ENCODE measurements at regions not wholly inside any gene's neighbourhood (a gene's known extent, or its start where the extent isn't known, plus 50 kb on each side); places are given as distances from the start of the nearest gene placed in this dataset.
"Not testable (repeated sequence)": the region's sequence is repeated elsewhere in the genome, so short reads cannot be mapped to it uniquely, and the experiment has no call there.

DNA sequence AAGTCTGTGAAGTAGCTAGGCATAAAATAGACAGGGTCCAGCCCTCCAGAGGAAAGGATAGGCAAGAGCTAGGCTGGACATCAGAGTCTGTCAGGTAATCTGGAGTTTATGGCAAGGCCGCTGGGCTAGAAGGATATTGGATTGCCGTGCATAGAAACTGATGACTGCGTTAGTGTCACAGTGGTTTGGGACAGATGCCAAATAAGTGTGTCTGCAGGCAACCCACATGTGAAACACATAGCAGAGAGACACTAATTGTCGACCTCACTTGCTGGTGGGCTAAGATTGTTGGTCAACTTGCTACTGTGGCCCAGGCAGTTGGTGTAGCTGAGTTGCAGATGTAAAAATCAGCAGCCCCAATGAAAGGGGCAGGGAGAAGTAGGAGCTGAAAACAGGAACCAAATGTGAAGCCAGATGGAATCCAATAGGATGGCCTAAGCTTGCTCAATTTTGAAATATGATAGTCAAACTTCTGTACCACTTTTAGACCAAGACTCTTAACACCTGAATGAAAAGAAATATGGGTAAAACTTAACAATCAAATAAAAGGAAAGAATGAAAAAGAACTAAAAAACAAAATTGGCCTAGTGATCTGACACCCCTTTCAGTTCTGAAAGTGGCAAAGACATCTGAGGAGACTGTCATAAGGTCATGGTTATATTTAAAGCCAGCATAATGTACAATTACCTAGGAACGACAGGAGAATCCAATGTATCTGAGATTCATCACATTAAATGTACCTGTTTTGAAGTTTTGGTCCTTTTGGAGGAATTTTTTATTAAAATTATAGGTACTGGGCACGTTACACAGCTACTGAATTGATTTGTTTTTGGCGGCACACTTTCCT is 243.3 kb upstream of the ACTBL2 start:
- DNase-seq, result no peak

GRCh38 chr5:57724836-57725235 is 242.2 kb upstream of the ACTBL2 start:
- no peak for DNase-seq

DNA sequence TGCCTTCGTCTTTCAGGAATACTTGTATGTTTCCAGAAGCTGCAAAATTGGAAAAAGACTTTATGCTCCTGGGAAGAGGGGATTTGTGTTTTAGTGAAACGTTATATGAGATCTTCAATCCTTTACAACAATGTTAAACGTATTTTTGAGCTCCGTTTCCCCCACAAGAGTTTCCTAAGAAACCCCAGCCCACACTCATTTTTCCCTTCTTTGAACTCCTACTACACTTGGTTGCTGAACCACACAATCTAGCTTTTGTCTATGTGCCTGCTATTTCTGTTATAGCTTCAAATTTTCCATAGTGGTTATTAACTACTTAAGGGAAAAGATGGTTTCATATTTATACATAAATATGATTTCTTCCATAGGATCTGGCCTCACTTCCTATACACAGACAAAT is 238.6 kb upstream of the ACTBL2 start:
- no peak for DNase-seq

DNA sequence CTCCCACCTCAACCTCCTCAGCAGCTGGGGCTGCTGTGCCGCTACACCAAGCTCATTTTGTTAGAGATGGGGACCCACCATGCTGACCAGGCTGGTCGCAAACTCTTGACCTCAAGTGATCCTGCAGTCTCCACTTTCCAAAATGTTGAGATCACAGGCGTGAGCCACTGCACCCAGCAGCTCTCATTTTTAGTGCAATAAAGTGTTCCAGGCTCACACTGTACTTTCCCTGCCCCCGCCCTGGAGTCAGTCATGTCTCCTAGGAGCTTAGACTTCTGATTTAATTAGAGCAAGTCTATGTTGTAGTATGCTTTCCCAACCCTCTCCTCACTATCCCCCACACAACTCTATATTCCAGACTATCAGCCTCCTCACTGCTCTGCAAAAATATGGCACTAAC is 238.0 kb upstream of the ACTBL2 start:
- DNase-seq, result no peak

GRCh38 chr5:57719216-57719615 is 236.6 kb upstream of the ACTBL2 start:
- DNase-seq, result no peak

- no peak for DNase-seq
These were observed 235.5 kb upstream of the ACTBL2 start for GRCh38 chr5:57718155-57718554.

- DNase-seq, result no peak
These were observed 234.9 kb upstream of the ACTBL2 start for GRCh38 chr5:57717555-57717954.

GRCh38 chr5:57716661-57717060 is 234.1 kb upstream of the ACTBL2 start:
- no peak for DNase-seq

DNA sequence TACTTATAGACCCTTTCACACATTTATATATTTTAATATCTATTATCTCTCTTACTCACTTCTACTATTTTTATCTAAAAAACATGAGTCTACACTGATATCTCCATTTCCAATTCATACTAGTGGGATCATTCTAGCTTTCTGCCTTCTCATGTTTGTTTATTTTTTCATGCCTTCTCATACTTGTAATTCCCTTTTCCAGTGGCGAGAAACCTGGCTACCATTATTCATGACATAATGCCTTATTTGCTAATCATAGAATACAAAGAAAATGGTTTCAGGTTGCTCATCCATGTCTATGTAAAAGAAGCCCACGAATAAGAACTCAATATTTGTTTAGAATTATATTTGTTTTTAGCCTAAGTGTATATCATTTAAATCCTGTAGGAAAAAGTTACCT is 232.7 kb upstream of the ACTBL2 start:
- no peak for DNase-seq

GRCh38 chr5:57713535-57713934 is 230.9 kb upstream of the ACTBL2 start:
- not testable (repeated sequence) for DNase-seq

- DNase-seq, result no peak
These were observed 229.3 kb upstream of the ACTBL2 start for GRCh38 chr5:57711946-57712345.

GRCh38 chr5:57711471-57711870 is 228.9 kb upstream of the ACTBL2 start:
- no peak for DNase-seq

GRCh38 chr5:57710126-57710525 is 227.5 kb upstream of the ACTBL2 start:
- DNase-seq, result no peak

GRCh38 chr5:57705769-57706168 is 223.2 kb upstream of the ACTBL2 start:
- DNase-seq, result no peak

GRCh38 chr5:57703721-57704120 is 221.1 kb upstream of the ACTBL2 start:
- DNase-seq, result no peak

DNA sequence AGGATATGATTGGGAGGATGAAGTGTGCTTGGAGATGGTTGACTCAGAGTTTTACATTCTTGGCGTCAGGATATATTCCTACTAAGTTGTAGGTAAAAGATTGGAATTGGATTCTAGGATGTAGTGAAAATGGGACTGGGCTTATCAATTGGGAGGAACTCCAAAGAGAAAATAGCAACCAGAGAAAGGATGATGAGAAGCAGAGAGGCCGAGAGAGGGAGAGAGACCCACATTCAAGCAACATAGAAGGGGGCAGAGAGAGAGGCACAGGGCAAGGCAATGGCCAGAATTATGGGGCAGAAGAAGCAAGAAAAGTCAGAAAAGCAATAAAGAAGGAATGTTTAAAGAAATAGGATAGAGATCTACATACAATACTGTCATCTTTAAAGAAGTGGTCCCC is 217.9 kb upstream of the ACTBL2 start:
- DNase-seq, result no peak

DNA sequence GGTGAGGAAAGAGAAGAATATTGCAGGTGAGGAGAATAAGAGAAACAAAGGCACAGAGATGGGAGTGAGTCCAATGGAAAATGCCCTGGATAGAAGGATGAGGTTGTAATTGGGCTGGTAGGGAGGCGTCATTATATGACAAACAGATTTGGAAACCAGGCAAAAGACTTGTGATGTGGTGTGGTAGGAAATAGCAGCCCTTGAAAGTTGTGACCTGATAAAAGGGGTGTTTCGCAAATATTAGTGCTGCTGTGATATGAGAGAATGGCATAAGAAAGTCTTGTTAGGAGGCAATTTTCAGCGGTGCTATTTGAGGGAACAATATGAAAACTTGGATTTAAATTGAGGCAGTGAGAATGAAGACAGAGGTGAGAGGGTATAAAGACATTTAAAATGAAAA is 217.5 kb upstream of the ACTBL2 start:
- no peak for DNase-seq

DNA sequence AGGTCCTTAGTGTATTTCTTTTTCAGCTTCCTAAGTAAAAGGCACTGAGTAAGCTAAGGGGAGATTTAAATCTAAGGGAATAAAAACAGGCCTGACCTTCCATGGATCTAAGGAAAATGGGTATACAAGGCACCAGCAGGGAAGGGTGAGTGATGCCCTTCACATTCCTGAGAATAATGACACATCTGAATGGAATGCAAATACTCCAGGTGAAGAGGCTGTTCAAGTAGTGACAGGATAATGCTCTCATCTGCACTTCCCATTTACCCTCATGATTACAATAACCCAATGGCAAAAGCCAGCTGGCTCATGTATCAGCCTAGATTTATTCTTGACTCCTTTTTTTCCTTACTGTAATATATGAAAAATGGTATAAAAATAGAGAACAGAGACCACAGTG is 216.2 kb upstream of the ACTBL2 start:
- no peak for DNase-seq

- DNase-seq, result no peak
These were observed 215.5 kb upstream of the ACTBL2 start for GRCh38 chr5:57698086-57698485.

- no peak for DNase-seq
These were observed 214.4 kb upstream of the ACTBL2 start for GRCh38 chr5:57696825-57697570.

DNA sequence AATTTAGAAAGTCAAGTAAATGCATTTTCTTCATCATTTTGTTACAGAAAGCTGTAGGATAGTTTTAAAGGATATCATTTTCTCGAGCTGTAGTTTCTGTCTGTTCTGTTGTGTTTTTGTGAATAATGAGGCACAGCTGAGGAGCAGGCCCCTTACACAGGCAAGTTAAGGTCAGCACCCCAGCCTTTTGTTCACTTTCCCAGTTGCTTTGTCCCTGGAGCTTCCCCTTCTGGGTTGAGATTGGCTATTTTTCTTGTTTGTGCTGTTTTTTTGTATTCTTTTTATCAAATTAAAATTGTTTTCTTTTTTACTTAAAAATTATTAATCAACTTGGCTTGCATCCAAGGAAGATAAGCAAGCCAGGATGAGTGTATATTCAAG is 213.8 kb upstream of the ACTBL2 start:
- no peak for DNase-seq

GRCh38 chr5:57695706-57696388 is 213.2 kb upstream of the ACTBL2 start:
- no peak for DNase-seq

GRCh38 chr5:57695179-57695578 is 212.6 kb upstream of the ACTBL2 start:
- DNase-seq, result no peak
